IMR-90 (cell line): ENCODE measurements at regions not wholly inside any gene's neighbourhood (a gene's known extent, or its start where the extent isn't known, plus 50 kb on each side); places are given as distances from the start of the nearest gene placed in this dataset.

Experiments used
- CTCF ChIP-seq: conservative IDR thresholded peaks from 2 replicates; pipeline ENCODE4 v1.5.1; 2012; ENCODE audit warnings: mild to moderate bottlenecking, low read depth, low read length, improper control_type of control experiment
- MAZ ChIP-seq: IDR thresholded peaks from 2 replicates; pipeline ENCODE4 v1.6.1; 2012; ENCODE audit warnings: low read depth, mild to moderate bottlenecking, low read length, improper control_type of control experiment, moderate library complexity, borderline replicate concordance
- POLR2A ChIP-seq: IDR thresholded peaks from 2 replicates; pipeline ENCODE4 v1.6.1; 2012; ENCODE audit warnings: mild to moderate bottlenecking, low read depth, low read length
- RAD21 ChIP-seq: IDR thresholded peaks from 2 replicates; pipeline ENCODE4 v1.6.1; 2012; ENCODE audit warnings: low read length, improper control_type of control experiment
- SMC3 ChIP-seq: fragments of 150-350 bp; IDR thresholded peaks from 2 replicates; pipeline ENCODE4 v1.6.1; 2016; ENCODE audit warnings: low read depth, mild to moderate bottlenecking, antibody characterized with exemption, low read length, moderate library complexity

GRCh38 chr2:145144131-145144728 lies 624.3 kb upstream of the ZEB2 start:
- TF ChIP-seq MAZ (no peak), POLR2A (no peak), CTCF (no peak), SMC3 (no peak), RAD21 (no peak)
